Endothelial cell of umbilical vein (primary cell): ENCODE measurements at regions not wholly inside any gene's neighbourhood (a gene's known extent, or its start where the extent isn't known, plus 50 kb on each side); places are given as distances from the start of the nearest gene placed in this dataset.

Source experiments
- BruUV-seq: library from RNA; stranded (reverse); fragments of 400-500 nt; replicated peaks from 2 replicates; lab custom pipeline; 2021; lab: Mats Ljungman, UMichigan
- CTCF ChIA-PET: fragments of 300-600, 350-600 bp; sonication (Branson Sonifier 250); formaldehyde crosslinking; loops from one replicate; lab custom pipeline; 2021; ENCODE audit warnings: antibody characterized with exemption, inconsistent platforms; lab: Charles Lee
- POLR2A ChIA-PET: fragments of 300-600, 350-600 bp; sonication (Branson Sonifier 250); formaldehyde crosslinking; loops from one replicate; lab custom pipeline; 2021; ENCODE audit warnings: antibody characterized with exemption, inconsistent platforms; lab: Charles Lee
- DNase-seq: peaks from one replicate; pipeline ENCODE4 v3.0.0-alpha.2; 2011; ENCODE audit warnings: low read depth, low spot score
- FAIRE-seq: peaks from 2 replicates; lab custom pipeline; 2011; peaks lifted over from hg19 to GRCh38; lab: Jason Lieb, UNC
- H2AFZ ChIP-seq: 2 replicates; pipeline ENCODE4 v1.6.0; 2012; ENCODE audit warnings: low read depth, low read length, control low read depth, inconsistent platforms
- H3K27ac ChIP-seq: 2 replicates; pipeline ENCODE4 v1.5.1; 2011; ENCODE audit warnings: low read depth, mild to moderate bottlenecking, control low read depth, low read length, moderate library complexity; ENCODE audit not compliant: insufficient read depth
- H3K27me3 ChIP-seq, 2 experiments: 2 replicates each; pipeline versions ENCODE4 v1.6.0 to v1.6.1; 2011; ENCODE audit warnings: low read length in 2 of 2, mixed read lengths in 1 of 2; ENCODE audit not compliant: control insufficient read depth in 2 of 2, insufficient read depth in 2 of 2
- H3K36me3 ChIP-seq, 2 experiments: 2 replicates in 1 of 2; 3 replicates in 1 of 2; pipeline ENCODE4 v1.5.1; 2011; ENCODE audit warnings: low read length in 2 of 2, mild to moderate bottlenecking in 1 of 2, moderate library complexity in 1 of 2; ENCODE audit not compliant: control insufficient read depth in 2 of 2, insufficient read depth in 2 of 2; ENCODE audit errors: extremely low read depth in 1 of 2
- H3K4me1 ChIP-seq: 3 replicates; pipeline ENCODE4 v1.5.1; 2011; ENCODE audit warnings: mild to moderate bottlenecking, low read length; ENCODE audit not compliant: control insufficient read depth, insufficient read depth; ENCODE audit errors: extremely low read depth
- H3K4me2 ChIP-seq: 2 replicates; pipeline ENCODE4 v1.6.1; 2011; ENCODE audit warnings: low read length, control low read depth, mixed read lengths; ENCODE audit not compliant: insufficient read depth
- H3K4me3 ChIP-seq, 3 experiments: fragments of 200-600 bp in 1 of 3; sonication (generic), shearing (Covaris generic) in 1 of 3; replicated peaks in 1 of 3; 2 replicates each; pipeline ENCODE4 v1.5.1; 2011 to 2016; ENCODE audit warnings: control low read depth in 3 of 3, low read length in 3 of 3, mild to moderate bottlenecking in 2 of 3, inconsistent platforms in 1 of 3, low read depth in 1 of 3, moderate library complexity in 1 of 3; ENCODE audit not compliant: insufficient read depth in 1 of 3
- H3K79me2 ChIP-seq: 2 replicates; pipeline ENCODE4 v1.6.0; 2012; ENCODE audit warnings: low read length, inconsistent platforms; ENCODE audit not compliant: control insufficient read depth, insufficient read depth
- H3K9ac ChIP-seq: replicated peaks from 2 replicates; pipeline ENCODE3; 2011; ENCODE audit warnings: low read length, control low read depth; ENCODE audit not compliant: insufficient read depth; ENCODE audit errors: extremely low read depth
- H3K9me1 ChIP-seq: replicated peaks from 3 replicates; pipeline ENCODE4 v1.6.0; 2011; ENCODE audit warnings: mild to moderate bottlenecking, low read length; ENCODE audit not compliant: control insufficient read depth, insufficient read depth; ENCODE audit errors: extremely low read depth
- H3K9me3 ChIP-seq: replicated peaks from 2 replicates; pipeline ENCODE4 v1.5.1; 2012; ENCODE audit warnings: low read length, inconsistent platforms; ENCODE audit not compliant: control insufficient read depth, insufficient read depth
- H4K20me1 ChIP-seq: replicated peaks from 2 replicates; pipeline ENCODE3; 2011; ENCODE audit warnings: mild to moderate bottlenecking, low read length; ENCODE audit not compliant: control insufficient read depth, insufficient read depth; ENCODE audit errors: extremely low read depth
- EZH2 ChIP-seq: IDR thresholded peaks from 2 replicates; pipeline ENCODE4 v1.6.1; 2012; ENCODE audit warnings: borderline replicate concordance, low read depth, mild to moderate bottlenecking, moderate library complexity, low read length, inconsistent platforms; ENCODE audit not compliant: severe bottlenecking
- FOS ChIP-seq: IDR thresholded peaks from 2 replicates; pipeline ENCODE4 v1.6.1; 2011; ENCODE audit warnings: mild to moderate bottlenecking, low read length, moderate library complexity, borderline replicate concordance; ENCODE audit not compliant: insufficient read depth
- GATA2 ChIP-seq: IDR thresholded peaks from 2 replicates; pipeline ENCODE4 v1.7.0; 2011; ENCODE audit warnings: low read depth, mild to moderate bottlenecking, moderate library complexity, mixed read lengths, low read length; ENCODE audit not compliant: insufficient read length, insufficient read depth
- JUN ChIP-seq: IDR thresholded peaks from 2 replicates; pipeline ENCODE4 v1.6.1; 2011; ENCODE audit warnings: borderline replicate concordance, low read depth; ENCODE audit not compliant: insufficient read length, insufficient read depth
- MYC ChIP-seq: IDR thresholded peaks from one replicate; pipeline ENCODE4 v1.6.1; 2011; ENCODE audit warnings: mild to moderate bottlenecking, low read depth, low read length
- POLR2A ChIP-seq: IDR thresholded peaks from 2 replicates; pipeline ENCODE4 v1.6.1; 2012; ENCODE audit warnings: low read depth, mild to moderate bottlenecking, control low read depth, low read length
- POLR2AphosphoS5 ChIP-seq: IDR thresholded peaks from 2 replicates; pipeline ENCODE4 v1.6.1; 2012; ENCODE audit warnings: low read depth, mild to moderate bottlenecking, control low read depth, low read length, moderate library complexity; ENCODE audit not compliant: insufficient read depth
- dilution Hi-C: fragments of 300-500 bp; cut with MboI; formaldehyde crosslinking; loops from one replicate; pipeline ENCODE4 v1.15.0; 2019; ENCODE audit warnings: low sequenced_read_pairs; ENCODE audit not compliant: extremely low pct_ligation_motif_present
- intact Hi-C: fragments of 100-400 bp; cut with micrococcal nuclease; formaldehyde crosslinking; loops from one replicate; pipeline ENCODE4 v1.10.0; 2022
- TF ChIP-seq, protein P1 (sequence below): IDR thresholded peaks from 2 replicates; pipeline ENCODE4 v1.6.1; 2011; ENCODE audit not compliant: insufficient read depth, insufficient read length
- TF ChIP-seq, protein P2 (sequence below), 2 donors: IDR thresholded peaks; 1 replicate in 1 of 2; 2 replicates in 1 of 2; pipeline ENCODE4 v1.5.1; 2011; ENCODE audit warnings: low read length in 2 of 2, mild to moderate bottlenecking in 2 of 2, moderate library complexity in 2 of 2, control low read depth in 1 of 2, inconsistent platforms in 1 of 2, low read depth in 1 of 2; ENCODE audit not compliant: insufficient read depth in 1 of 2; ENCODE audit errors: extremely low read depth in 1 of 2

DNA sequence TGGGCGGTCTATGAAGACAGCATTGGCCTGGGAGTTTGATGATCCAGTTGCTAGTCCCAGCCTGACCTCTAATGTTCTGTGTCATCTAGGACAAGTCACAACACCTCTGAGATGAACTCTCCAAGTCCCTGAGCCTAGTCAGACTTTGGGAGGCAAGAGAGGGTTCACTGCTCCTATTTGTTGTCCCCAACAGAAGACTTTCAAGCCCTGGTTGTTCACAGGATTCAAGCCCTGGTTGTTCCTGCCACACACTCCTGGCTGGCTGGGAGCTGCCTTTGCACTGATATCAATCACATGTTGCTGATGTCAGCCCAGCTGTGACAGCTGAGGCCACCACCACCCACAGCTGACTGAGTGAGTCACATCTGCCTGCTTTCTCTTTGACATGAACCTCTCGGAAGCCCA lies 253.2 kb upstream of the RASGEF1B start:
- Histone ChIP-seq H3K9ac (no peak overlapping the region), H3K4me3 (no peak overlapping the region), H2AFZ (no peak overlapping the region), H3K9me1 (no peaks in the 10 kb centered on the region), H3K4me2 (no peak overlapping the region), H3K27me3 (no peaks in the 10 kb centered on the region), H3K36me3 (no peaks in the 10 kb centered on the region), H3K27ac (no peak overlapping the region), H4K20me1 (no peaks in the 10 kb centered on the region), H3K79me2 (no peaks in the 10 kb centered on the region), H3K4me1 (no peaks in the 10 kb centered on the region), H3K9me3 (no peaks in the 10 kb centered on the region)
- no TSS peak for BruUV-seq
- dilution Hi-C loops = no loop called here
- intact Hi-C loops = no loop called here
- CTCF ChIA-PET = no interaction called here
- FAIRE-seq = no peak
- POLR2A ChIA-PET = no interaction called here
- no peak for DNase-seq
- TF ChIP-seq MYC (no peak), JUN (no peak), POLR2AphosphoS5 (no peak), GATA2 (no peak), EZH2 (no peak), POLR2A (no peak), FOS (no peak)
- TF ChIP-seq, protein P1, sequence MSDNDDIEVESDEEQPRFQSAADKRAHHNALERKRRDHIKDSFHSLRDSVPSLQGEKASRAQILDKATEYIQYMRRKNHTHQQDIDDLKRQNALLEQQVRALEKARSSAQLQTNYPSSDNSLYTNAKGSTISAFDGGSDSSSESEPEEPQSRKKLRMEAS = no peak
- TF ChIP-seq, protein P2, sequence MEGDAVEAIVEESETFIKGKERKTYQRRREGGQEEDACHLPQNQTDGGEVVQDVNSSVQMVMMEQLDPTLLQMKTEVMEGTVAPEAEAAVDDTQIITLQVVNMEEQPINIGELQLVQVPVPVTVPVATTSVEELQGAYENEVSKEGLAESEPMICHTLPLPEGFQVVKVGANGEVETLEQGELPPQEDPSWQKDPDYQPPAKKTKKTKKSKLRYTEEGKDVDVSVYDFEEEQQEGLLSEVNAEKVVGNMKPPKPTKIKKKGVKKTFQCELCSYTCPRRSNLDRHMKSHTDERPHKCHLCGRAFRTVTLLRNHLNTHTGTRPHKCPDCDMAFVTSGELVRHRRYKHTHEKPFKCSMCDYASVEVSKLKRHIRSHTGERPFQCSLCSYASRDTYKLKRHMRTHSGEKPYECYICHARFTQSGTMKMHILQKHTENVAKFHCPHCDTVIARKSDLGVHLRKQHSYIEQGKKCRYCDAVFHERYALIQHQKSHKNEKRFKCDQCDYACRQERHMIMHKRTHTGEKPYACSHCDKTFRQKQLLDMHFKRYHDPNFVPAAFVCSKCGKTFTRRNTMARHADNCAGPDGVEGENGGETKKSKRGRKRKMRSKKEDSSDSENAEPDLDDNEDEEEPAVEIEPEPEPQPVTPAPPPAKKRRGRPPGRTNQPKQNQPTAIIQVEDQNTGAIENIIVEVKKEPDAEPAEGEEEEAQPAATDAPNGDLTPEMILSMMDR (IDR thresholded peaks at IDR 0.05; ENCODE audit: extremely low read depth in 1 of 2, insufficient read depth in 1 of 2, low read depth in 1 of 2, low read length in 2 of 2) = no peak
